H1 (cell line): ENCODE measurements at regions not wholly inside any gene's neighbourhood (a gene's known extent, or its start where the extent isn't known, plus 50 kb on each side); places are given as distances from the start of the nearest gene placed in this dataset.

ENCODE experiments used
- CTCF ChIA-PET: fragments of 300-600 bp; sonication (Branson Sonifier 250); formaldehyde crosslinking; loops from one replicate; lab custom pipeline; 2021; ENCODE audit not compliant: partially characterized antibody; lab: Charles Lee
- POLR2A ChIA-PET: fragments of 300-600 bp; sonication (Branson Sonifier 250); formaldehyde crosslinking; loops from one replicate; lab custom pipeline; 2021; ENCODE audit warnings: inconsistent platforms; ENCODE audit not compliant: partially characterized antibody; lab: Charles Lee
- DNase-seq, 2 experiments: peaks; one replicate each; pipeline versions ENCODE4 v3.0.0 to v3.0.0-alpha.2; 2010 to 2022; ENCODE audit warnings: low spot score in 2 of 2, low read depth in 1 of 2, mixed read lengths in 1 of 2
- FAIRE-seq: peaks from 2 replicates; lab custom pipeline; 2011; peaks lifted over from hg19 to GRCh38; lab: Jason Lieb, UNC
- H2AFZ ChIP-seq: 2 replicates; pipeline ENCODE4 v1.8.1; 2012; ENCODE audit warnings: low read length, inconsistent platforms
- H2AK5ac ChIP-seq: 2 replicates; pipeline ENCODE4 v1.6.1; 2013; ENCODE audit warnings: low read depth, low read length
- H2BK120ac ChIP-seq: replicated peaks from 2 replicates; pipeline ENCODE3; 2013; ENCODE audit warnings: low read depth, low read length, inconsistent platforms
- H2BK12ac ChIP-seq: 2 replicates; pipeline ENCODE4 v1.6.1; 2013; ENCODE audit warnings: low read depth, low read length
- H2BK15ac ChIP-seq: 2 replicates; pipeline ENCODE4 v1.6.1; 2013; ENCODE audit warnings: low read length
- H2BK20ac ChIP-seq: 2 replicates; pipeline ENCODE4 v1.6.1; 2013; ENCODE audit warnings: low read length
- H2BK5ac ChIP-seq: 2 replicates; pipeline ENCODE4 v1.6.1; 2013; ENCODE audit warnings: low read depth, low read length
- H3K14ac ChIP-seq: 2 replicates; pipeline ENCODE4 v1.6.1; 2013; ENCODE audit warnings: inconsistent platforms; ENCODE audit not compliant: insufficient read length
- H3K18ac ChIP-seq: 2 replicates; pipeline ENCODE4 v1.6.1; 2013; ENCODE audit warnings: low read length; ENCODE audit errors: extremely low read depth
- H3K23ac ChIP-seq: 2 replicates; pipeline ENCODE4 v1.6.1; 2013; ENCODE audit warnings: inconsistent platforms; ENCODE audit not compliant: insufficient read length
- H3K23me2 ChIP-seq: 2 replicates; pipeline ENCODE4 v1.6.1; 2013; ENCODE audit warnings: low read depth, low read length
- H3K27ac ChIP-seq: 2 replicates; pipeline ENCODE4 v1.6.1; 2011; ENCODE audit warnings: low read depth, low read length, inconsistent platforms
- H3K27me3 ChIP-seq, 4 experiments: replicated peaks in 1 of 4; 1 replicate in 1 of 4; 2 replicates in 3 of 4; pipeline versions ENCODE4 v1.6.1 to v1.8.1; 2011 to 2013; ENCODE audit warnings: low read length in 3 of 4, mild to moderate bottlenecking in 3 of 4, inconsistent platforms in 2 of 4, mixed read lengths in 2 of 4, moderate library complexity in 1 of 4; ENCODE audit not compliant: control insufficient read depth in 3 of 4, insufficient read depth in 3 of 4; ENCODE audit errors: extremely low read depth in 1 of 4
- H3K36me3 ChIP-seq, 4 experiments: 2 replicates each; pipeline versions ENCODE4 v1.6.1 to v1.8.1; 2011 to 2013; ENCODE audit warnings: mild to moderate bottlenecking in 4 of 4, low read length in 3 of 4, moderate library complexity in 2 of 4, control low read depth in 1 of 4, inconsistent platforms in 1 of 4; ENCODE audit not compliant: insufficient read depth in 4 of 4, control insufficient read depth in 2 of 4
- H3K4ac ChIP-seq: replicated peaks from 2 replicates; pipeline ENCODE3; 2013; ENCODE audit warnings: low read length, low read depth, mixed read lengths, inconsistent platforms; ENCODE audit not compliant: insufficient read length
- H3K4me1 ChIP-seq, 4 experiments: replicated peaks in 1 of 4; 1 replicate in 1 of 4; 2 replicates in 3 of 4; pipeline versions ENCODE4 v1.6.1 to v1.8.1; 2011 to 2013; ENCODE audit warnings: low read length in 3 of 4, inconsistent platforms in 2 of 4, mixed read lengths in 1 of 4; ENCODE audit not compliant: insufficient read depth in 4 of 4, control insufficient read depth in 3 of 4
- H3K4me2 ChIP-seq, 2 experiments: 2 replicates each; pipeline versions ENCODE4 v1.6.1 to v1.8.1; 2011 to 2013; ENCODE audit warnings: low read depth in 2 of 2, low read length in 2 of 2, control low read depth in 1 of 2, inconsistent platforms in 1 of 2, mild to moderate bottlenecking in 1 of 2; ENCODE audit not compliant: insufficient read depth in 1 of 2
- H3K4me3 ChIP-seq, 4 experiments: fragments of 200-600, 300-600 bp in 1 of 4; sonication (generic), shearing (Covaris generic), sonication (Bioruptor Twin) in 1 of 4; 2 replicates each; pipeline versions ENCODE4 v1.5.1 to v1.8.1; 2011 to 2016; ENCODE audit warnings: low read length in 4 of 4, low read depth in 3 of 4, control low read depth in 2 of 4, inconsistent platforms in 2 of 4, mild to moderate bottlenecking in 2 of 4, mixed read lengths in 1 of 4, moderate library complexity in 1 of 4; ENCODE audit not compliant: insufficient read depth in 2 of 4; ENCODE audit errors: extremely low read depth in 1 of 4
- H3K56ac ChIP-seq: replicated peaks from 2 replicates; pipeline ENCODE3; 2013; ENCODE audit warnings: low read depth, mild to moderate bottlenecking, mixed read lengths, low read length, inconsistent platforms; ENCODE audit not compliant: insufficient read length
- H3K79me1 ChIP-seq: 2 replicates; pipeline ENCODE4 v1.6.1; 2013; ENCODE audit warnings: low read depth, low read length, control low read depth
- H3K79me2 ChIP-seq, 2 experiments: 2 replicates each; pipeline versions ENCODE4 v1.6.1 to v1.8.1; 2012 to 2013; ENCODE audit warnings: low read length in 2 of 2, mild to moderate bottlenecking in 2 of 2, inconsistent platforms in 1 of 2; ENCODE audit not compliant: insufficient read depth in 2 of 2, control insufficient read depth in 1 of 2
- H3K9ac ChIP-seq, 4 experiments: replicated peaks in 1 of 4; 1 replicate in 1 of 4; 2 replicates in 3 of 4; pipeline versions ENCODE4 v1.6.1 to v1.8.1; 2011 to 2013; ENCODE audit warnings: low read depth in 3 of 4, low read length in 3 of 4, control low read depth in 2 of 4, mild to moderate bottlenecking in 2 of 4, moderate library complexity in 2 of 4, inconsistent platforms in 1 of 4; ENCODE audit errors: extremely low read depth in 1 of 4
- H3K9me3 ChIP-seq, 2 experiments: 2 replicates each; pipeline versions ENCODE4 v1.6.1 to v1.8.1; 2012 to 2013; ENCODE audit warnings: mild to moderate bottlenecking in 2 of 2, moderate library complexity in 2 of 2, control low read depth in 1 of 2, inconsistent platforms in 1 of 2, low read depth in 1 of 2, low read length in 1 of 2, mixed read lengths in 1 of 2; ENCODE audit not compliant: insufficient read depth in 2 of 2
- H4K20me1 ChIP-seq, 2 experiments: replicated peaks in 1 of 2; 2 replicates each; pipeline versions ENCODE3 to v1.8.1; 2011 to 2013; ENCODE audit warnings: inconsistent platforms in 2 of 2, low read length in 2 of 2, mild to moderate bottlenecking in 1 of 2; ENCODE audit not compliant: insufficient read depth in 2 of 2, control insufficient read depth in 1 of 2
- H4K5ac ChIP-seq: 2 replicates; pipeline ENCODE4 v1.6.1; 2013; ENCODE audit warnings: low read length, low read depth, mixed read lengths, inconsistent platforms; ENCODE audit not compliant: insufficient read length
- H4K8ac ChIP-seq: 2 replicates; pipeline ENCODE4 v1.8.0; 2013; ENCODE audit warnings: mild to moderate bottlenecking, moderate library complexity, low read length, inconsistent platforms; ENCODE audit not compliant: insufficient read depth; ENCODE audit errors: extremely low read depth
- H4K91ac ChIP-seq: replicated peaks from 2 replicates; pipeline ENCODE3; 2013; ENCODE audit warnings: low read length, mixed read lengths, inconsistent platforms; ENCODE audit not compliant: insufficient read length
- EP300 ChIP-seq, 2 experiments: IDR thresholded peaks; 1 replicate in 1 of 2; 2 replicates in 1 of 2; pipeline ENCODE4 v1.6.1; 2011 to 2012; ENCODE audit warnings: low read depth in 2 of 2, low read length in 2 of 2, mild to moderate bottlenecking in 2 of 2, borderline replicate concordance in 1 of 2, inconsistent platforms in 1 of 2, moderate library complexity in 1 of 2
- GABPA ChIP-seq: IDR thresholded peaks from 2 replicates; pipeline ENCODE4 v1.6.1; 2011; ENCODE audit warnings: mild to moderate bottlenecking, low read length, moderate library complexity, borderline replicate concordance; ENCODE audit not compliant: insufficient read depth
- HDAC6 ChIP-seq: IDR thresholded peaks from one replicate; pipeline ENCODE4 v1.7.1; 2012; ENCODE audit warnings: low read depth, mild to moderate bottlenecking, inconsistent platforms, low read length, moderate library complexity
- JUN ChIP-seq: IDR thresholded peaks from 2 replicates; pipeline ENCODE4 v1.6.1; 2011; ENCODE audit warnings: low read depth, mild to moderate bottlenecking, improper control_type of control experiment, low read length
- KDM5A ChIP-seq: fragments of 200-600 bp; IDR thresholded peaks from 2 replicates; pipeline ENCODE4 v1.7.1; 2012; ENCODE audit warnings: mild to moderate bottlenecking, low read length, inconsistent platforms, mixed read lengths
- MAFK ChIP-seq: IDR thresholded peaks from 2 replicates; pipeline ENCODE4 v1.6.1; 2012; ENCODE audit warnings: low read depth, mild to moderate bottlenecking, improper control_type of control experiment, low read length
- RXRA ChIP-seq: IDR thresholded peaks from 2 replicates; pipeline ENCODE4 v1.6.1; 2011; ENCODE audit warnings: low read depth, mild to moderate bottlenecking, low read length, moderate library complexity; ENCODE audit not compliant: insufficient read depth
- SIRT6 ChIP-seq: IDR thresholded peaks from one replicate; pipeline ENCODE4 v1.7.1; 2012; ENCODE audit warnings: low read length, inconsistent platforms
- SP1 ChIP-seq: IDR thresholded peaks from 2 replicates; pipeline ENCODE4 v1.6.1; 2011; ENCODE audit warnings: low read depth, low read length
- USF2 ChIP-seq: IDR thresholded peaks from 2 replicates; pipeline ENCODE4 v1.6.1; 2011; ENCODE audit warnings: low read length, improper control_type of control experiment
- YY1 ChIP-seq: IDR thresholded peaks from 2 replicates; pipeline ENCODE4 v1.6.1; 2011; ENCODE audit warnings: low read depth, mild to moderate bottlenecking, low read length
- WGBS, 2 experiments: shearing (Covaris generic) in 1 of 2; methylation state at CpG; one replicate each; pipeline versions ENCODE4 v1.1.6 to v1.1.7; 2013 to 2015; ENCODE audit warnings: low lambda C conversion rate in 2 of 2, mixed read lengths in 2 of 2, inconsistent platforms in 1 of 2, low coverage in 1 of 2, missing lambda C conversion rate in 1 of 2; ENCODE audit not compliant: insufficient replicate concordance in 2 of 2, insufficient coverage in 1 of 2, insufficient read length in 1 of 2; ENCODE audit errors: extremely low coverage in 1 of 2, missing lambda C conversion rate in 1 of 2; 5-methylcytosine and 5-hydroxymethylcytosine counted together

GRCh38 chr22:47407461-47408025 is 645.1 kb downstream of the TBC1D22A start:
- H2BK12ac ChIP-seq: no peak overlapping the region
- ChIA-PET CTCF (interaction anchor here (0.6 to 1.0 kb wide), 2 partner anchors 17 to 25 kb away, joined by 3 to 4 read pairs; no protein-coding TSS in a partner anchor), POLR2A (no interaction called here)
- H3K4me3 ChIP-seq: no peak overlapping the region
- H2BK120ac ChIP-seq: no peak overlapping the region
- H3K4me2 ChIP-seq: no peak overlapping the region
- no peak overlapping the region for H3K4ac ChIP-seq
- H3K23me2 ChIP-seq: no peaks in the 10 kb centered on the region
- no peak overlapping the region for H2BK15ac ChIP-seq
- no peaks in the 10 kb centered on the region for H3K79me1 ChIP-seq
- no peak overlapping the region for H2BK5ac ChIP-seq
- FAIRE-seq (no peak), DNase-seq (no peak)
- H3K9me3 ChIP-seq: peaks cover 84 to 96% of the 10 kb centered on the region in 2 experiments
- H3K9ac ChIP-seq: no peak overlapping the region
- no peak overlapping the region for H4K5ac ChIP-seq
- H2AK5ac ChIP-seq: no peak overlapping the region
- H3K14ac ChIP-seq: no peak overlapping the region
- no peak overlapping the region for H3K56ac ChIP-seq
- no peak for TF ChIP-seq EP300 (IDR thresholded peaks at IDR 0.05; ENCODE audit: borderline replicate concordance in 1 of 2, low read depth in 2 of 2, low read length in 2 of 2)
- no peak for TF ChIP-seq YY1
- TF ChIP-seq HDAC6: no peak
- TF ChIP-seq GABPA: no peak
- TF ChIP-seq JUN: no peak
- no peak for TF ChIP-seq MAFK
- no peak for TF ChIP-seq USF2
- TF ChIP-seq SP1: no peak
- no peak for TF ChIP-seq KDM5A
- no peak for TF ChIP-seq SIRT6
- TF ChIP-seq RXRA: no peak
- no peaks in the 10 kb centered on the region for H3K79me2 ChIP-seq
- H4K20me1 ChIP-seq: no peaks in the 10 kb centered on the region
- no peaks in the 10 kb centered on the region for H3K4me1 ChIP-seq
- 67% methylated on average over 6 of the region's 6 CpGs; no CpG with 5 or more reads in 1 of the 2 experiments for WGBS, 2 experiments
- H4K8ac ChIP-seq: no peak overlapping the region
- H3K23ac ChIP-seq: no peak overlapping the region
- no peak overlapping the region for H3K18ac ChIP-seq
- H3K27me3 ChIP-seq: no peaks in the 10 kb centered on the region
- no peak overlapping the region for H2AFZ ChIP-seq
- H3K36me3 ChIP-seq: no peaks in the 10 kb centered on the region
- no peak overlapping the region for H2BK20ac ChIP-seq
- H4K91ac ChIP-seq: no peak overlapping the region
- H3K27ac ChIP-seq: no peak overlapping the region
